DOHH2 (cell line): ENCODE measurements at regions not wholly inside any gene's neighbourhood (a gene's known extent, or its start where the extent isn't known, plus 50 kb on each side); places are given as distances from the start of the nearest gene placed in this dataset.
"Not testable (repeated sequence)": the region's sequence is repeated elsewhere in the genome, so short reads cannot be mapped to it uniquely, and the experiment has no call there.

Experiments
- H3F3A ChIP-seq: fragments of 200-600 bp; sonication (generic), shearing (Covaris generic); 2 replicates; pipeline ENCODE4 v1.6.0; 2016; ENCODE audit warnings: antibody characterized with exemption, mild to moderate bottlenecking; ENCODE audit not compliant: control insufficient read depth, insufficient read depth
- H3K27ac ChIP-seq: fragments of 200-600 bp; sonication (generic); 2 replicates; pipeline ENCODE4 v1.5.1; 2014; ENCODE audit warnings: low read depth, mild to moderate bottlenecking, low read length, moderate library complexity
- H3K27me3 ChIP-seq: fragments of 200-600 bp; sonication (generic); 2 replicates; pipeline ENCODE4 v1.6.1; 2014; ENCODE audit warnings: mild to moderate bottlenecking, low read length, mixed read lengths; ENCODE audit not compliant: control insufficient read depth
- H3K36me3 ChIP-seq: fragments of 200-600 bp; sonication (generic); 2 replicates; pipeline ENCODE4 v1.6.1; 2014; ENCODE audit warnings: mild to moderate bottlenecking, low read length, moderate library complexity, mixed read lengths; ENCODE audit not compliant: control insufficient read depth
- H3K4me1 ChIP-seq: fragments of 200-600 bp; sonication (generic); 2 replicates; pipeline ENCODE4 v1.6.1; 2014; ENCODE audit warnings: mild to moderate bottlenecking, low read length, mixed read lengths; ENCODE audit not compliant: control insufficient read depth
- H3K4me2 ChIP-seq: fragments of 200-600 bp; sonication (generic); 2 replicates; pipeline ENCODE4 v1.6.0; 2014; ENCODE audit warnings: mild to moderate bottlenecking, low read length, moderate library complexity
- H3K4me3 ChIP-seq: fragments of 200-600 bp; sonication (generic); 2 replicates; pipeline ENCODE4 v1.5.1; 2014; ENCODE audit warnings: mild to moderate bottlenecking, low read length, mixed read lengths
- H3K79me2 ChIP-seq: fragments of 200-600 bp; sonication (generic); 2 replicates; pipeline ENCODE4 v1.6.1; 2014; ENCODE audit warnings: mild to moderate bottlenecking, low read length, mixed read lengths; ENCODE audit not compliant: control insufficient read depth
- H3K9me2 ChIP-seq: fragments of 200-600 bp; sonication (generic); replicated peaks from 2 replicates; pipeline ENCODE4 v1.6.1; 2014; ENCODE audit warnings: mild to moderate bottlenecking, low read length, mixed read lengths; ENCODE audit not compliant: control insufficient read depth
- H3K9me3 ChIP-seq: fragments of 200-600 bp; sonication (generic); 2 replicates; pipeline ENCODE4 v1.6.1; 2014; ENCODE audit warnings: antibody characterized with exemption, low read length, mixed read lengths; ENCODE audit not compliant: control insufficient read depth, insufficient read depth
- H4K20me1 ChIP-seq: fragments of 200-600 bp; sonication (generic); 2 replicates; pipeline ENCODE4 v1.6.0; 2014; ENCODE audit warnings: low read depth, mild to moderate bottlenecking, antibody characterized with exemption, low read length, moderate library complexity; ENCODE audit not compliant: control insufficient read depth, insufficient read depth

DNA sequence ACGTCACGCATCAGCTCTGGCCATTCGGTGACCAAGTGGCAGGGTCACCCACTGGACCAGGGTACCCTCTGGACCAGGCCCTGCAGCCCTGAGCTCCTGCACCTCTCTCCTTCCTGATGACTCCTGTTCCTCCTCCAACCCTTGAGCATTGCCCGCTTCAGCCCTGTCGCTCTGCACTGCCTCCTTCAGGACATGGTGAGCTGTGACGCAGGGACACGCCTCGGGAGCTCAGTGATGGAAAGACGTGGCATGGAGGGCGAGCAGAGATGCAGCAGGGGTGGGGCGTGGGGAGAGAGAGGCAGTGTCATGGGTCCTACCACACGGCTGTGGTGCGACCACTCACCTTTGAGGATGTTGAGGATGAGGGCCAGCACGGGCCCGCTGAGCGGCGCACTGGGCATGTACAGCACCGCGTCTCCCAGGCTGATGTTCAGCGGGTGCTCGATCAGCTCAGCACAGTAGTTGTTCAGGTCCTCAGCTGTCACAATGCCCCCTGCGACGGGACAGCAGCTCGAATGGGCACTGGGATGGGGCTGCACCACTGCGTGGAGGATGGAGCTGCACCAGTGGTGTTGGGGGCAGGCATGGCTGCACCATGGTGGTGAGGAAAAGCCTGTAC, 922.7 kb downstream of the TUBA3C start:
- not testable (repeated sequence) for H3K9me2 ChIP-seq, H3K79me2 ChIP-seq, H3K27me3 ChIP-seq, H3K4me2 ChIP-seq, H3K36me3 ChIP-seq, H3K4me3 ChIP-seq, H3K27ac ChIP-seq, H3K9me3 ChIP-seq, H3K4me1 ChIP-seq, H4K20me1 ChIP-seq, H3F3A ChIP-seq

DNA sequence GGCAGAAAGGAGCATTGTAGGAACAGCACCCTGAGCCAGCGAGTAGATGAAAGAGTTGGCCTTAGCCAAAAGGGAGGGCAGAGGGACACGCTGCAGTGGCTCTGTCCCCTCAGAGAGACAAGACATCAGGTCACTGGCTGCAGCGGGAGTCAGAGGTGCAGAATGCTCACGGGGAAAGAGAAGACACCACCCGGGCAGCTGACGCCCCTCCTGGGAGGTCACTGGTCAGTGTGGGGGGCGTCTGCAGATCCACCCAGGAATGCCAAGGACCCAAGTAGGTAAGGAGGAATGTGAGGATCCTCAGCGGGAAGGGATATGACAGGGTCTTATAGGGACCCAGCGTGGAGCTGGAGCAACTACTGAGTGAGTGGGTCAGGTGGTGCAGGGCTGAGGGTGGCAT, 923.9 kb downstream of the TUBA3C start:
- H3F3A ChIP-seq, H3K79me2 ChIP-seq, H3K9me3 ChIP-seq: not testable (repeated sequence)

DNA sequence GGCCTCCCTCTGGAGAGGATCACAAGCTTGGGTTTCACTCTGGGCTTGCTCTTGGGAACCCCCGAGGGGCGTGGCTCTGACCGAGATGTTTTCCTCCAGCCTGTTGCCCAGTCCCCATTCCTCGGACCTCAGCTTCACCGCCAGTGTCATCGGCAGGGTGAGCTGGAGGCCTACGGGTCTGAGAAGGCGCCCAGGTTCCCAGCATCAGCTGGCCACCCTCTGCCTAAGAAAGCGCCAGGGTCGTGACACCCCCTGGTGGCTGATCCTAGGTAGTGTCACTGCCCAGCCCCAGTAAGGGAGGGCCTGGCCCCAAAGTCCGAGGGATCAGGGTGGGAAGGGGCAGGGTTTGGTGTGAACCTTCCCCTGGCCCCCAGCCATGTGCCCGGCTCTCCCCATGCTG, 928.8 kb downstream of the TUBA3C start:
- H3F3A ChIP-seq, H4K20me1 ChIP-seq, H3K9me2 ChIP-seq, H3K79me2 ChIP-seq, H3K9me3 ChIP-seq, H3K4me1 ChIP-seq, H3K36me3 ChIP-seq, H3K4me2 ChIP-seq, H3K27me3 ChIP-seq, H3K4me3 ChIP-seq, H3K27ac ChIP-seq: not testable (repeated sequence)

More for the DNA sequence above, 923.9 kb downstream of the TUBA3C start:
- not testable (repeated sequence) for H3K27ac ChIP-seq, H3K4me2 ChIP-seq, H4K20me1 ChIP-seq, H3K27me3 ChIP-seq, H3K36me3 ChIP-seq, H3K4me3 ChIP-seq, H3K4me1 ChIP-seq, H3K9me2 ChIP-seq

DNA sequence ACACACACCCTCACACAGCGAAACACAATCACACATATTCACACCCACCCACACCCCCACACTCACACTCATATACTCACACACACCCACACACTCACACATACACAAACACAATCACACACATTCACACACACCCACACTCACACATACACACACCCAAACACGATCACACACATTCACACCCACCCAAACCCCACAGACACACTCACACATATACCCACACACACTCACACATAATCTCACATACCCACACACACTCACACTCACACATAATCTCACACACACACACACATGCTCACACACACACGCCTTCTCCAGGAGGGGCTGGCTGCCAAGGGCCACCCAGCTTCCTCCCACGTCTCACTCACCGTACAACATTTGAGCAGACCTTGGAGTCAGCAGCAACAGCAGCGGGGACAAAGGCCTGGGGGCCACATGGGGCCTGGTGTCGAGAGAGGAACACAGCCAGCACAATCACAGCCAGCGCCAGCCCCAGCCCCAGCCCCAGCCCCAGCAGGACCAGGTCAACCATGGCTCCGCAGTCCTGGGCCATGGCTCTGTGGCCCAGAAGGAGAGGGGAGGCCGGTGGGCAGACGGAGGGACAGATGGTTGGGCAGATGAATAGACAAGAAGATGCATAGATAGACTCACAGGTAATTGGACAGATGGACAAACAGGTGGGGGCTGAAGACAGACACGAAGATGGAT, 932.9 kb downstream of the TUBA3C start:
- not testable (repeated sequence) for H3K27me3 ChIP-seq, H3F3A ChIP-seq, H3K27ac ChIP-seq, H4K20me1 ChIP-seq, H3K36me3 ChIP-seq, H3K9me3 ChIP-seq, H3K4me3 ChIP-seq, H3K79me2 ChIP-seq, H3K4me2 ChIP-seq, H3K4me1 ChIP-seq, H3K9me2 ChIP-seq

DNA sequence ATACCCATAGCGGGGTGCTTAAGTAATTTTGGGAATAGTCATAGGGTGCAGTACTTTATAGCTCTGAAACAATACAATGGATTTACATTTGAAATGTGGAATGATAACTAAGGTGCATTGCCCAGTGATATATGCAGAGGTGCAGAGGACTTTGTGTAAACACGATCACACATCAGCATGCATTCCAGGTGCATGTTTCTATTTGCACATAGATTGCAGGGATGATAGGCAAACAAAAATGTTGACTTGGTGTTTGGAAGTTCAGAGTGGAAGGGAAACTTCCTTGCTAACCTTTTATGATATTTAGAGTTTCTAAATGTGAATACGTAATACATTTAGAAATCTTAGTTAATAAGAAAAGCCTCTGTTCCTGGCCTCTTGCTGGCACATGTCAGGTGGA, 941.5 kb downstream of the TUBA3C start:
- H3K27me3 ChIP-seq, H3K27ac ChIP-seq, H3K9me2 ChIP-seq, H3K4me3 ChIP-seq, H3F3A ChIP-seq, H3K36me3 ChIP-seq, H3K4me1 ChIP-seq, H3K79me2 ChIP-seq, H3K4me2 ChIP-seq, H4K20me1 ChIP-seq: not testable (repeated sequence)
- H3K9me3 ChIP-seq, result peaks cover 22% of the 10 kb centered on the region; the same call in 1 of the 2 replicates

DNA sequence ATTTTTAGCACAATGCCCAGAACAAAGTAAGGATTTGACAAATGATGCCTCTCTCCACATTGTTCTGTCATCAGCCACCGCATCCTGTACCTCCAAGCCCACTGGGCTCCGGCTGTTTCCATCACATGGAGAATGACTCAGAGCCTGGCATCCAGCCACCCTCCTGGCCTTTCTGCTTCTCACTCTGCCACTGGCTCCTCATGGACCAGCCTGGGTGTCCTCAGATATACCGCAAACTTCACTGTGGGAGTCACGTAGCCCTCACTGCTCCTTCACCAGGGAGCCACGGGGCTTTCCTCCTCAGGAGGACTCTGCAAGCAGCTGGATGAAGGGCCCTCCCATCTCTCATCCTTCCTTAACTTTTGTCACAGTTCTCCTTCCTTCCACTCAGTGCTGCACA, 943.0 kb downstream of the TUBA3C start:
- H3K36me3 ChIP-seq, H3K79me2 ChIP-seq, H3K27me3 ChIP-seq, H3K4me3 ChIP-seq, H3K27ac ChIP-seq, H3K9me2 ChIP-seq, H3K4me2 ChIP-seq, H3K4me1 ChIP-seq, H3F3A ChIP-seq, H4K20me1 ChIP-seq: not testable (repeated sequence)
- H3K9me3 ChIP-seq, result peaks cover 34% of the 10 kb centered on the region; the same call in 1 of the 2 replicates
